KBM-7 (cell line): ENCODE measurements at regions not wholly inside any gene's neighbourhood (a gene's known extent, or its start where the extent isn't known, plus 50 kb on each side); places are given as distances from the start of the nearest gene placed in this dataset.
"Not testable (repeated sequence)": the region's sequence is repeated elsewhere in the genome, so short reads cannot be mapped to it uniquely, and the experiment has no call there.

Source experiments
- DNase-seq: peaks from one replicate; pipeline ENCODE4 v3.0.0-alpha.2; 2015
- in situ Hi-C: fragments of 300-500 bp; cut with MboI; formaldehyde crosslinking; loops from 2 replicates; pipeline ENCODE4 v1.14.3; 2020; ENCODE audit warnings: low sequenced_read_pairs, low pct_unique_long_range_greater_than_20kb, mixed read lengths

DNA sequence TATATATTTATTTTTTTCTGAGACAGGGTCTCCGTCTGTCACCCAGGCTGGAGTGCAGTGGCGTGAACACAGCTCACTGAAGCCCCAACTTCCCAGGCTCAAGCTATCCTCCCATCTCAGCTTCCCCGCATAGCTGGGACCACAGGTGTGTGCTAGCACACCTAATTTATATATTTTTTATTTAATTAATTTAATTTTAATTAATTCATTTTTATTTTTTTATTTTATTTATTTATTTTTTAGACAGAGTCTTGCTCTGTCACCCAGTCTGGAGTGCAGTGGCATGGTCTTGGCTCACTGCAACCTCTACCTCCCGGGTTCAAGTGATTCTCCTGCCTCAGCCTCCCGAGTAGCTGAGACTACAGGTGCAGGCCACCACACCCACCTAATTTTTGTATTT lies 86.9 kb upstream of the CLINT1 start:
- in situ Hi-C loops, DNase-seq: not testable (repeated sequence)

DNA sequence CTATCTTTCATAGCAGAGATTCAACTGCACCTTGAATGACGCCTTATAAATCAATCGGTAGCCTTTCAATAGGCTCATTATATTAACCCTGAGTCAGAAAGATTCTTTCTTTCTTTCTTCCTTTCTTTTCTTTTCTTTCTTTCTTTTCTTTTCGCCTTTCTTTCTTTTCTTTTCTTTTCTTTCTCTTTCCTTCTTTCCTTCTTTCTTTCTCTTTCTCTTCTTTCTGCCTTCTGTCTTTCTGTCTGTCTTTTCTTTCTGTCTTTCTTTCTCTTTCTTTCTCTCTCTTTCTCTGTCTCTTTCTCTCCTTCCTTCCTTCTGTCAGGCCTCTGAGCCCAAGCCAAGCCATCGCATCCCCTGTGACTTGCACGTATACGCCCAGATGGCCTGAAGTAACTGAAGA lies 86.0 kb upstream of the CLINT1 start:
- in situ Hi-C loops: no loop called here
- DNase-seq: no peak

DNA sequence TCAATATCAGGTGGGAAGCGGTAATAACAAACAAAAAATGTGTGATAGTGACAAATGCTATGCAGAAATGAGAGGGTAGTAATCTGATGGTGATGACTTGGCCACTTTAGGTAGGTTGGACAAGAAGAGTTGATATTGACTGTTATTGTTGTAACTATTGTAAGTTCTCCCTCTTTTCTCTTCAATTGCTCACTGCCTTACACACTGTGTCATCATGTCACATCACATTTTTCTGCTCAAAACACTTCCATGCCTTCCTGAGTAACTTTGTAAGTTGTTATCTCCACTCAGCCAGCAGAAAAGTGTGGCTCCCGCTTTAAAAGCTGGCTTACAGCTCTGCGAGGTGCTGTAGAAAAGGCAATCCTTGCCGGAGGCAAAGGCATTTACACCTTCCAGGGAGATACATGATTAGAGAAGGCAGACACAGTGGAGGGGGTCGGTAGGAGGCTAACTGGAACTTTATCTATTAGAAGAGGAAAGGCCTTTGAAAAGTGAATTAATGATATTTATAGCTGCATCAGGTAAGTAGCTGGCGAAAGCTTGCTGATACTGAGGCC lies 85.2 kb upstream of the CLINT1 start:
- no peak for DNase-seq
- in situ Hi-C loops: no loop called here

DNA sequence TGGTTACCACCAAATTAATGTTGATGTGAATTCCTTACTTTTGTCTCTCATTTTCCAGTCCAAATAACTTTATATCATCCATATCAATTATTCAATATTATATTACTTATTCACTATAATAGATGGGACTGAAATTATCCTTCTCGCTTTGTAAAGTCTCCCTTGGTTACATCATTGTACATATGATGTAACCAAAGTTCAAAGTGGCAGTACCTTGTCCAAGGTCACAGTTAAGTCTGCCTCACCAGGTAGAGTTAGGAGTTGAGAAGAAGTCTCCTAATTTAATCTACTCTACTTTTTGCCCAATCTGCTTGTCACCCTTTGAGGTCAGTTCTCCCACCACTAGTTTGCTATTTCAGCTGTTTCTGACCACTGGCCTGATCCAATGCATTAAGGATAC lies 83.7 kb upstream of the CLINT1 start:
- in situ Hi-C loops: no loop called here
- no peak for DNase-seq

DNA sequence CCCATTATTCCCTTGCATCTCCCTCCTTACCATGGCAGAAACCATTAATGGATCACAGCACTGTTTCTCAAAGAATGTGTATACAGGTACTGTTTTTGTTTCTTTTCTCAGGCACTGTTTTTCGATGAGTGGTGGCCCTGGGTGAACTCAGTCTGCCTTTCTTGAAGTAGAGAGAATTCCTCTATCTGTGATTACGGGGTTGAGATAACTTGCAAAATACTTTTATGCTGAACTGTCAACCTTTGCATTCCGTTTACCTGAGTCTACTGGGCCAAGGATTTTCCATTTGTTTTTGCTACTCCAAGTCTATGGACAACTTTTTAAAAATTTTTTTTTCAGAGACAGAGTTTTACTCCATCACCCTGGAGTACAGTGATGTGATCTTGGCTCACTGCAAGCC lies 82.7 kb upstream of the CLINT1 start:
- in situ Hi-C loops: no loop called here
- DNase-seq: no peak

DNA sequence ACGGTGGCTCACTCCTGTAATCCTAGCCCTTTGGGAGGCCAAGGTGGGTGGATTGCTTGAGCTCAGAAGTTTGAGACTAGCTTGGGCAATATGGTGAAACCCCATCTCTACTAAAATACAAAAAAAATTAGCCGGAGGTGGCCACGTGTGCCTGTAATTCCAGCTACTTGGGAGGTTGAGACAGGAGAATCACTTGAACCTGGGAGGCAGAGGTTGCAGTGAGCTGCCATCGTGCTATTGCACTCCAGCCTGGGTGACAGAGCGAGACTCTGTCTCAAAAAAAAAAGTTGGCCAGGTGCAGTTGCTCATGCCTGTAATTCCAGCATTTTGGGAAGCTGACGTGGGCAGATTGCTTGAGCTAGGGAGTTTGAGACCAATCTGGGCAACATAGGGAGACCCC lies 79.2 kb upstream of the CLINT1 start:
- DNase-seq, in situ Hi-C loops: not testable (repeated sequence)

DNA sequence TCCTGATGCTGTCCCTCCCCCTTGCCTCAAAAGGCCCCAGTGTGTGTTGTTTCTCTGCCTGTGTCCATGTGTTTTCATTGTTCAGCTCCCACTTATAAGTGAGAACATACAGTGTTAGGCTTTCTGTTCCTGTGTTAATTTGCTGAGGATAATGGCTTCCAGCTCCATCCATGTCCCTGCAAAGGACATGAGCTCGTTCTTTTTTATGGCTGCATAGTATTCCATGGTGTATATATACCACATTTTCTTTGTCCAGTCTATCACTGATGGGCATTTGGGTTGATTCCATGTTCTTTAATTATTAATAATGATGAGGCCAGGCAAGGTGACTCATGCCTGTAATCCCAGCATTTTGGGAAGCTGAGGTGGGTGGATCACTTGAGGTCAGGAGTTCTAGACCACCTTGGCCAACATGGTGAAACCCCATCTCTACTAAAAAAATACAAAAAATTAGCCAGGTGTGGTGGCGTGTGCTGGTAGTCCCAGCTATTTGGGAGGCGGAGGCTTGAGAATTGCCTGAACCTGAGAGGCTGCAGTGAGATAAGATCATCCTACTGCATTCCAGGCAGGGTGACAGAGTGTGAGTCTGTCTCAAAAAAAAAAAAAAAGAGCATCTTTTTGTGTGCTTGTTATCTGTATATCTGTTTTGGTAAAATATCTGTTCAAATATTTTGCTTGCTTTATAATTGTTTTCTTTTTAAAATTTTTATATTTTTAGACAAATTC lies 78.0 kb upstream of the CLINT1 start:
- DNase-seq, in situ Hi-C loops: not testable (repeated sequence)

DNA sequence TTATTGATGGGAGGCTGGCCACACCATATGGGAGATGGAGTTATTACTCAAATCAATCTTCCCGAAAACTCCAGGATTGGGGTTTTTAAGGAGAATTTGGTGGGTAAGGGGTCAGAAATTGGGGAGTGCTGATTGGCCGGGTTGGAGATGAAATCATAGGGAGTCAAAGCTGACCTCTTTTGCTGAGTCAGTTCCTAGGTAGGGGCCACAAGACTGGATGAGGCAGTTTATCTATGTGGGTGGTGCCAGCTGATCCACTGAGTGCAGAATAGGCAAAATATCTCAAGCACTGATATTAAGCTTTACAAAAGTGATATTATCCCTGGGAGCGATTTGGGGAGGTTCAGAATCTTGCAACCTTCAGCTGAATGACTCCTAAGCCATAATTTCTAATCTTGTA lies 75.7 kb upstream of the CLINT1 start:
- DNase-seq: no peak
- in situ Hi-C loops: no loop called here

DNA sequence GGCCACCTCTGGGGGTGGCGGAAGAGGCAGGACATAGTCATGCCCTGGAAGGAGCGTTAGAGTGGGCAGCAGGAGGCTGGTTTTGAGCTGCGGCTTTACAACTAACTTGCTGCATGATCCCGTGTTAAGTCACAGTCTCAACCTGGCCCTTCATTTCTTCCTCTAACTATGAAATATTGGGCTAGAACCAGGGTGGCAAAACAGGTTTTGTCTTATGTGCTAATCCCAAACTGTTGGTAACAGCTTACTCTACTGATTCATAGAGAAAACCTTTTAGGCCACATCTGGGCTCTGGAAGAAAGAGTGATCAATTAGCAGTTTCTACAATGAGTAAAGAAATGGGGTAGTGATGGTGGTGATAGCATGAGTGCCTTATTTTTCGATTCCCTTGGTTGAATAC lies 74.1 kb upstream of the CLINT1 start:
- in situ Hi-C loops: no loop called here

DNA sequence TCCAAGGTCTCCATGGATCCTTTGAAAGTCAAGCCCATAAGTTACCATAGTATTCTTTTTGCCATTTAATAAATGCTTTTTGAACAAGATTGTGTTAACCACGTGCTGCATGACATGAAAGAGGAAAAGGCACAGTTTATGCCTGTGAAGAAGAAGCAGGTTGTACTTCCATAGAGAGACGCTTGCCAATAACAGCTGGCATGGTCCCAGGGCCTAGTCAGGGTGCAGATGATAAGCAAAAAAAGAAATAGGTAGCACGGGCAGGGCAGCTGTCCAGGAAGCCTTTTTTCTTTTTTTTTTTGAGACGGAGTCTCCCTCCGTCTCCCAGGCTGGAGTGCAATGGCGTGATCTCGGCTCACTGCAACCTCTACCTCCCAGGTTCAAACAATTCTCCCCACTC lies 71.8 kb upstream of the CLINT1 start:
- in situ Hi-C loops: no loop called here
- DNase-seq: no peak

More for the DNA sequence above, 74.1 kb upstream of the CLINT1 start:
- DNase-seq: no peak

DNA sequence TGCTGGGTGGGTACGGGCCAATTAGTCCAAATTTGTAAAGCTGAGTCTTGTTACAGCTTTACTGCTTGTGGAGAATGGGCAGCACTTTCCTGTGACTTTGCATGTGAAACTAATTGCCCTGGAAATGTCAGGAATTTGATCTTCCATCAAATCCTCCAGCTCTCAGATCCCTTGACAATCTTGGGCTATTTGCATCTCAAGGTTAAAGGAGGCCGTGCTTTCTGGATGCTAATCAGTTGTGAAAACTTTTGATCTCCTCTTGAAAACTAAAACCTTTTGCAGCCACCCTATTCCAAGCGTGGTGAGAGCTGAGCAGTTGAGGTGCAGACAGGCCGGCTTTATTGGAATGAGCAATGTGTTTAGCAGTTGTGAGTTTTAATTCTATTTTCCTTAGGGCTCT lies 68.0 kb upstream of the CLINT1 start:
- in situ Hi-C loops: no loop called here

DNA sequence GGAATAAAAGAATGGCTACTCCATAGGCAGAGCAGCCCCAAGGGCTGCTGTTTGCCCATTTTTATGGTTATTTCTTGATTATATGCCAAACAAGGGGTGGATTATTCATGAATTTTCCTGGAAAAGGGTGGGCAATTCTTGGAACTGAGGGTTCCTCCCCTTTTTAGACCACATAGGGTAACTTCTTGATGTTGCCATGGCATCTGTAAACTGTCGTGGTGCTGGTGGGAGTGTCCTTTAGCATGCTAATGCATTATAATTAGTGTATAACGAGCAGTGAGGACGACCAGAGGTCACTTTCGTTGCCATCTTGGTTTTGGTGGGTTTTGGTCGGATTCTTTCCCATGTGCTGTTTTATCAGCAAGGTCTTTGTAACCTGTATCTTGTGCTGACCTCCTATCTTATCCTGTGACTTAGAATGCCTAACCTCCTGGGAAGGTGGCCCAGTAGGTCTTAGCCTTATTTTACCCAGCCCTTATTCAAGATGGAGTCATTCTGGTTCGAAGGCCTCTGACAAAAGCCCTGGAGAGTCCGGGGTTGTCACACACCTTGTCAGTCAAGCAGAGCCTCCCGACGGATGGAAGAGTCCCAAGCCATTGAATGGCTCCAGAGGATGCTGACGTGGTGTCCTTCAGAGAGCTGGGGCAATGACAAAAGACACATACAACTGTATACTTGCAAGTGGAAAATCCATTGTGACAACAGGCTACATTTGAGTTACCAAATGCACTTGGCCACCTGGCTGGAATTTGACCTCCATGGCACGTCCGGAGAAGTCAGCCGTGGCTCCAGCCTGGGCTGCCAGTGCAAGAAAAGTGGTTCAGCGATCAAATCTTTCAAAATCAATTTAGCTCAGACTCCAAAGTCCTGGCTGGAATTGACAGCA lies 67.1 kb upstream of the CLINT1 start:
- in situ Hi-C loops: no loop called here
- DNase-seq: no peak

More for the DNA sequence above, 68.0 kb upstream of the CLINT1 start:
- no peak for DNase-seq

DNA sequence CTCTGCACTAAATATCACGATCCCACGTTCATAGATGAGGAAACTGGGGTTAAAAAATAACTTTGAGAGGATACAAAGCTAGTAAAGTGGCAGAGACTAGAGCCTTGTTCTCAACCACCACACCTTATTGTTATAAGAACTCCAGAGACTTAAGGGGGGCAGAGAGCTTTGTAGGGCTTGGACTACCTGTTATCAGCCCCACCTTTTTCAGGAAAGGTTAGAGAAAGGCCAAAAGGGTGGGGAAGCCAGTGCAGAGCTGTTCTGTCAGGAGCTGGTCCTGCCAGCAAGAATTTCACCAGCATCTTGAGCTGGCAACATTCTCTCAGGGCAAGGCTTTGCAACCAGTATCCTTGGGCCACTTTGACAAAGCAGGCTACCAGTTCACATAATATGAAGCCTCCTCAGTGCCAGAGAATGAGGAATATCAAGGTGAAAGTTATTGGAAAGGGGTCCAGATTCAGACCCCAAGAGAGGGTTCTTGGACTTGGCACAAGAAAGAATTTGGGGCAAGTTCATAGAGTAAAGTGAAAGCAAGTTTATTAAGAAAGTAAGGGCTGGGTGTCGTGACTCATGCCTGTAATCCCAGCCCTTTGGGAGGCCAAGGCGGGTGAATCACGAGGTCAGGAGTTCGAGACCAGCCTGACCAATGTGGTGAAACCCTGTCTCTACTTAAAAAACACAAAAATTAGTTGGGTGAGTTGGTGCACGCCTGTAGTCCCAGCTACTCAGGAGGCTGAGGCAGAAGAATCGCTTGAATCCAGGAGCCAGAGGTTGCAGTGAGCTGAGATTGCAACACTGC lies 66.2 kb upstream of the CLINT1 start:
- no peak for DNase-seq
- in situ Hi-C loops: no loop called here

DNA sequence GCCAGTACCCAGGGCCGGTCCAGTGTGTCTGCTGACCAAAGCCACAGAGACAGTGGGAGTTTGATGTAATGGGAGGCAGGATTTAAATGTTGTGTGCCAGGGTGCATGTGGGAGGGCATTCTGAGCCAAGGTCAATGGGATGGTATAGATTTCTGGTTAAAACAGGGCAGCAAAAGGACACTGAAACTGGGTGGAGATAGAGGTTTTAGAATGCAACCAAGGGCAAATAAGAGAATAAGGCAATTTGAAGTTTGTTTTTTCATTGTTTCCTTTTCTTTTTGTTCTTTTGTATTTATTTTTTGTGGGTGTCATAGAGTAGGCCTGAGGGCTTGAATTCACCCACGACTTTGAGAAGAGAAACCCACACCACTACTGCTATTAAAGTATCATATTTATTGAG lies 65.5 kb upstream of the CLINT1 start:
- DNase-seq: no peak
- in situ Hi-C loops: no loop called here

DNA sequence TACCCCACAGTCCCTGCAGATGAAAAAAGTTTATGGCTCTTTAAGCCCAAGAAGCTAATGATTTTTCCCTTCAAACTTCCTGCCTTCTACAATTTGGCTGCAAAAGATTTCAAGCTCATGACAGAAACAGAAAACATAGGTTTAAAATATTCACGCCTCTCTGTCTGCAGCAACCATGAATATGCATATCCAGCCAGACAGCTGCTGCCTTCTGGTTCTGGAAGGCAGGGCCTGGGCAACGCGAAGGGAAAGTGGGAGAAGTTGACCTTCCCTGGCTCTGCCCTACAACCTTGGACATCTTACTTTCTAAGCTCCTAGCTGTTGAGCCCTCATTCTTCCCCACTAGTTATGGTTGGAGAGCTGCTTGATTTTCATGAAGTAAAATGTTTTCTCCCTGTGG lies 64.8 kb upstream of the CLINT1 start:
- in situ Hi-C loops: no loop called here
- no peak for DNase-seq

DNA sequence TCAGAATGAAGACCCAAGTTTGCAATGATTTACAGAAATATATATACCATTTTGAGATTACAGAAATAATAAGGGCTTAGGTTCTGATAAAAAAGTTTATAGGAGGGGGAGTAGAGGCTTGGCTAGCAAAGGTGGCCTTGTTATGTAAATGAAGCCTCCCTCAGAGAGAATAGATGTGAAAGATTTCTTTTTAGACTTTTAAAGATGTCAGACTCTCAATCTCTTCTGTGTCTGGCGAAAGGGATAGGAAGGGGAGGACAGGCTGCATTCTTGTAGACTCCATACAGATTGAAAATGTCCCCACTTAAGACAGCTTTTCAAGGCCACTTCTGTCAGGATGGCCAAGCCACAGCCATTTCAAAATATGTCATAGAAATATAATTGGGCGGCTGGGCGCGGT lies 63.1 kb upstream of the CLINT1 start:
- DNase-seq: no peak
- in situ Hi-C loops: no loop called here

DNA sequence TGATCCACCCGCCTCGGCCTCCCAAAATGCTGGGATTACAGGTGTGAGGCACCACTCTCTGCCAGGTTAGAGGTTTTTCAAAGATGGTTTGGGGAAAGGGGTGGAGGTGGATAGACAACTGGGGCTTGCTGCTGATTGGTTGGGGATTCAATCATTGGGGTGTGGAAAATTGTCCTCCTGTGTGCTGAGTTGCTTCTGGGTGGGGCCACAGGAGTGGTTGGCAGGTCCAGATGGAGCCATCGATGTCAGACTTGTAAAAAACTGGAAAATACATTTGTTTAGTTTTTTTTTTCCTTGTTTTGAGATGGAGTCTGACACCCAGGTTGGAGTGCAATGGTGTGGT lies 61.9 kb upstream of the CLINT1 start:
- in situ Hi-C loops: no loop called here

DNA sequence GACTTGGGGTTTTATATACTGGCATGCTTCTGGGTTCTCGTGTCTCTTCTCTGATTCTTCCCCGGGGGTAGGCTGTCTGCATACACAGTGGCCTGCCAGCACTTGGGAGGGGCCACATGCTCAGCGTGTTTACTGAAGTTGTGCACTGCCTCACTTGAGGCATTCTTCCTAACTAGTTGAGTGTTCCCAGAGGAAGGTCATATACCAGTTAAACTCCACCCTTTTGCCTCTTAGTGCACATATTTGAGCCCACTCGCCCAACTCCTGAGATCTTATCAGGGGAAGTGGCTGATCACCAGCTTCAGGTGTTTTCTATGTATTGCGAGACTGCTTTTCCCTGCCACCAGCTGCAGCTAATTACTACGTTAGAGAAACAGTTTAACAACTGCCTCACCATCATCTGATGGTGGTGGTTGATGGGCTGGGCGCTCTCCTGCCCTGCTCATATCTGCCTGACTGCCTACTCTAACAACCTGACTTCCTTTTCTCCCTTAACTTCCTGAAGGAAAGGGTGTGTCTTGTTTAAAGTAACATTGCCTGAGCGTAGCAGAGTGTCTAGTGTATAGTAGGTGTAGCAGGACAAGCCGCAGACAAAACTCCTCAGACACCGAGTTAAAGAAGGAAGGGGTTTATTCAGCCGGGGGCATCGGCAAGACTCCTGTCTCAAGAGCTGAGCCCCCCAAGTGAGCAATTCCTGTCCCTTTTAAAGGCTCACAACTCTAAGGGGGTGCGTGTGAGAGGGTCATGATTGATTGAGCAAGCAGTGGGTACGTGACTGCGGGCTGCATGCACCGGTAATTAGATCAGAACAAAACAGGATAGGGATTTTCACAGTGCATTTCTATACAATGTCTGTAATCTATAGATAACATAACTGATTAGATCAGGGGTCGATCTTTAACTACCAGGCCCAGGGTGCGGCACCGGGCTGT lies 60.1 kb upstream of the CLINT1 start:
- DNase-seq: peak; percentile 89
- in situ Hi-C loops: no loop called here

More for the DNA sequence above, 61.9 kb upstream of the CLINT1 start:
- DNase-seq: no peak
